GM21360 (cell line): ENCODE measurements at regions not wholly inside any gene's neighbourhood (a gene's known extent, or its start where the extent isn't known, plus 50 kb on each side); places are given as distances from the start of the nearest gene placed in this dataset.
A peak's percentile ranks its signal among the peaks of the same experiment; 100 is the strongest.

Experiments
- ATAC-seq: cut with Tn5 transposase; IDR thresholded peaks from one replicate; pipeline ENCODE4 v1.9.1; 2021; ENCODE audit warnings: mild to moderate bottlenecking, moderate library complexity; ENCODE audit not compliant: unreplicated experiment

GRCh38 chr13:47136504-47136941, 239.7 kb upstream of the HTR2A start:
- no peak for ATAC-seq

GRCh38 chr13:47135800-47136503, 239.1 kb upstream of the HTR2A start:
- ATAC-seq: no peak

GRCh38 chr13:47134939-47135489, 238.2 kb upstream of the HTR2A start:
- no peak for ATAC-seq

- no peak for ATAC-seq
These were observed 236.2 kb upstream of the HTR2A start for GRCh38 chr13:47133011-47133445.

GRCh38 chr13:47129461-47129860, 232.6 kb upstream of the HTR2A start:
- ATAC-seq: no peak

- no peak for ATAC-seq
These were observed 229.6 kb upstream of the HTR2A start for GRCh38 chr13:47126432-47126831.

GRCh38 chr13:47121092-47121763, 224.4 kb upstream of the HTR2A start:
- no peak for ATAC-seq

- no peak for ATAC-seq
These were observed 223.4 kb upstream of the HTR2A start for GRCh38 chr13:47120282-47120681.

GRCh38 chr13:47119575-47120235, 222.9 kb upstream of the HTR2A start:
- ATAC-seq: no peak

GRCh38 chr13:47117268-47117667, 220.4 kb upstream of the HTR2A start:
- ATAC-seq: no peak

GRCh38 chr13:47114030-47114429, 217.2 kb upstream of the HTR2A start:
- no peak for ATAC-seq

- ATAC-seq: no peak
These were observed 216.0 kb upstream of the HTR2A start for GRCh38 chr13:47112903-47113299.

- ATAC-seq: no peak
These were observed 215.5 kb upstream of the HTR2A start for GRCh38 chr13:47112205-47112902.

GRCh38 chr13:47111499-47111898, 214.6 kb upstream of the HTR2A start:
- ATAC-seq: no peak

GRCh38 chr13:47110833-47111240, 214.0 kb upstream of the HTR2A start:
- no peak for ATAC-seq

GRCh38 chr13:47110141-47110540, 213.3 kb upstream of the HTR2A start:
- ATAC-seq: no peak

- no peak for ATAC-seq
These were observed 212.2 kb upstream of the HTR2A start for GRCh38 chr13:47109028-47109427.

- peak; percentile 76 for ATAC-seq
These were observed 203.5 kb upstream of the HTR2A start for GRCh38 chr13:47100214-47100853.

- ATAC-seq: peak; percentile 62
These were observed 198.0 kb upstream of the HTR2A start for GRCh38 chr13:47094734-47095434.

GRCh38 chr13:47092202-47092601, 195.3 kb upstream of the HTR2A start:
- ATAC-seq: no peak
